Activated naive CD4-positive, alpha-beta T cell (primary cell): ENCODE measurements at regions not wholly inside any gene's neighbourhood (a gene's known extent, or its start where the extent isn't known, plus 50 kb on each side); places are given as distances from the start of the nearest gene placed in this dataset.

ENCODE experiments used
- DNase-seq, 4 experiments: peaks; one replicate each; lab custom pipeline; 2025; lab: John Stamatoyannopoulos, UW

- DNase-seq = no peak
Observed at GRCh38 chr1:193794239-193794638, 607.8 kb upstream of the B3GALT2 start.

GRCh38 chr1:193791746-193792145, 605.3 kb upstream of the B3GALT2 start:
- DNase-seq = no peak

- DNase-seq = no peak
Observed at GRCh38 chr1:193787061-193787460, 600.6 kb upstream of the B3GALT2 start.

- DNase-seq = no peak
Observed at GRCh38 chr1:193785850-193786420, 599.5 kb upstream of the B3GALT2 start.

- no peak for DNase-seq
Observed at GRCh38 chr1:193774536-193775323, 588.3 kb upstream of the B3GALT2 start.

DNA sequence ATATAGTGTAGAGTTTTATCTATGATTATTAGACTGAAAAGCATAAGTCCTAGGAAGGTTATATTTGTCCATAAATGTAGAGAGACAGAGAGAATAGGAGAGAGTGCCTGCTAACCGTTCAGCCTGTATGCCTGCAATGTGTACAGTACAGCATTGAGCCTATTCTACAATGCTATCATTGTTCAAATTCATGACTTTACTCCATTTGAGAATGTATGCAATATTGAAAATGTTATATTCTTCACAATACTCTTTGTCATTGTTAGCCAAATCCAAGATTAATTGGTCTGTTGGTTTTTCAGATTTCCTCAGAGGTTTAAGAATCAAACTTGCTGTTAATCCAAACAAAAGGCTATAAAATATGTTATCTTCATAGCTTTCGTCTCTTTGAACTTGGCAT, 585.2 kb upstream of the B3GALT2 start:
- DNase-seq = no peak

DNA sequence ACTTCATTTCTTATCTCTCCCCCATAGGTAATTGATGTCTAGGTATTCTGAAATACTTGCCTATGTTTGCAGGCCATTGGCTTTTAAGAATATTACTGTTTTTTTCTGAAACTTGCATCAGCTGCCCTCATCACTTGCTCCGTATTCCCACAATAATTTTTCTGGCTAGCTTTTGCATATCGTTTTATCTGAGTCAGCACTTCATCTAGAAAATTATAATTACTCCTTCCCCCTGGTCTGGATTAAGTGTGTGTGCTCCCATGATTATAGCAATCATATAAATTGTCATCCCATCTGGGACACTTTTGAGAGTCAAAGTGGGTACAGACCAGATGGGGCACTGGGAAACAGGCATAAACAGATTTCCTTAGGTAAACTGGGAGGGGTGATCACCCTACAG, 583.2 kb upstream of the B3GALT2 start:
- no peak for DNase-seq

DNA sequence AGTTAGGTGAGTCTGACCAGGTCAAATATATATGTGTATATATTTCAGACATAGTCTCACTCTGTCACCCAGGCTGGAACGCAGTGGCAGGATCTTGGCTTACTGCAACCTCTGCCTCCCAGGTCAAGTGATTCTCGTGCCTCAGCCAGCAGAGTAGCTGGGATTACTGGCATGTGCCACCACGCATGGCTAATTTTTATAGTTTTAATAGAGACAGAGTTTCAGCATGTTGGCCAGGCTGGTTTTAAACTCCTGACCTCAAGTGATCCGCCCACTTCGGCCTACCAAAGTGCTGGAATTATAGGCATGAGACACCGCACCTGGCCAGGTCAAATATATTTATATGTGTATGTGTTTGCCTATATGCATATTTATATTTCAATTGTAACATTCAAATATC, 581.5 kb upstream of the B3GALT2 start:
- no peak for DNase-seq

DNA sequence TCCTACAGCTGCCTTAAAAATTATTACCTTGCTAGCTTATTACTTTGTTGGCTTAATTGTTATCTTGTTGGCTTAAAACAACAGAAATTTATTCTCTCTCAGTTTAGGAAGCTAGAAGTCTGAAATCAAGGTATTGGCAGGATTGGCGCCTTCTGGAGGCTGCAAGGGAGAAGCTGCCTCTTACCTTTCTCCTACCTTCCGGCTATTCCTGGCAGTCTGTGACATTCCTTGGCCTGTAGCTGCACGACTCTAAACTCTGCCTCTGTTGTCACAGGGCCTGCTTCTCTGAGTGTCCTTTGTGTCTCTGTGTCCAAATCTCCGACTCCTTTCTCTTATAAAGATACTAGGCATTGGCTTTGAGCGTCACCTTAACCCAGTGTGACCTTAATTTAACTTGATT, 579.9 kb upstream of the B3GALT2 start:
- DNase-seq = no peak

DNA sequence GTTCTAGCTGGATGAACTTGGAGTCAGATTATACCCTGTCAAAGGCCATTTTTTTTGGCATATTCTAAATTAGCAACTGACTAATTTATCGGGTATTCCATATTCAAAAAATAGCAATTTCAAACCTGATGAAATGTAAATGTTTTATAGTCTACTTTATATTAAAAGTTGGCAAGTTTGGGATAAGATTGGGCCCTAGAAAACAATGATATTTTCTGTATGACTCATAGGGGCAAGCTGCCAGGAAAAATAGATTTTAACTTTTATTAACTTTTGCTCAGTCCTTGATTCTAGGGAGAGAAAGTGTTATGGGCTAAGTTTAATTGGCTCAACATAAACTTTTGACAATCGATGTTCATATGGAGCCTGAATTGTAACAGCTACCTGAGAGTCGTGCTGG, 576.9 kb upstream of the B3GALT2 start:
- no peak for DNase-seq

DNA sequence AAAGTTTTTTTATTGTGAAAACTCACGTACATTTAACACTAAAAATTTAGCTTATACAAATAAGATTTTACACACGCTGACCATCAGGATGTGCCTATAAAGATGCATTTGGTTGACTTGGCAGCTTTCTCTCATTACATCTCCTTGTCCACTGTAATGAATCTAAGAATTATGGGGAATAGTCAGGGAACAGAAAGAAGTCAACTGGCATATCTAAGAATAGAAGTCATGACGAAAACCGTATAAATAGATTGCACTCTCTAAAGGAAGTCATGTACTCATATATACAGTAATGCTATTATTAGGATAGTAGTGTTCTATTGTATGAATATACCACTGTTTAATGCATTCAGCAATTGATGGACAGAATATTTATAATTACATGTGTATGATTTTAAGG, 575.8 kb upstream of the B3GALT2 start:
- DNase-seq = no peak

DNA sequence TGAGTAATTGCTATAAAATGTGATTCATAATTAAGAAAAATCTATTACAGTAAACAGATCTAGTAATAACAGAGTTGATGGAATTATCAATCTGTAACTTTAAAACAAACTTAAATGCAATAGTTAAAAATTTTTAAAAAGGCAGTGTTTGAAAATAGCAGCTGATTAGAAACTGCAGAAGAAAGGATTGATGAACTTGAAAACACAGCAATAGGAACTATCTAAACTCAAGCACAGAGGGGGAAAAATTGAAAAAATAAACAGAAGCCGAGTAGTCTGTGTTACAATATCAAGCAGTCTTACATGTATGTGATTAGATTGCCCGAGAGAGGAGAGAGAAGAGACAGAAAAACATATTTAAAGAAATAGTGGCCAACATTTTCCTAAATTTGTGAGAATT, 569.0 kb upstream of the B3GALT2 start:
- DNase-seq = no peak

GRCh38 chr1:193754732-193755427, 568.5 kb upstream of the B3GALT2 start:
- DNase-seq = no peak

GRCh38 chr1:193754151-193754550, 567.7 kb upstream of the B3GALT2 start:
- no peak for DNase-seq

GRCh38 chr1:193753038-193753756, 566.8 kb upstream of the B3GALT2 start:
- DNase-seq = no peak

DNA sequence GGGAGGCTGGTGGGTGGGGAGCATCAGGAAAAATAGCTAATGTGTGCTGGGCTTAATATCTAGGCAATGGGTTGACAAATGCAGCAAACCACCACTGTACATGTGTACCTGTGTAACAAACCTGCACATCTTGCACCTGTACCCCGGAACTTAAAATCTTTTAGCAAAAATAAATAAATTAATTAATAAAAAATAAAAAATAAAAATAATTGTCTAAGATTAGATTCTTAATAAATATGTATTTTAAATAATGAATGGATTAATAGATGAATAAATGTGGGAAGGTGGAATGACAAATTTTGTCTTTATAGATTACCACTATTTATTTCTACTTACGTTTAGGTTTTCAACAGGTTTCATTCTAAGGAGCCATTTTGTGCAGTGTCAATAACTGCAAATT, 563.5 kb upstream of the B3GALT2 start:
- no peak for DNase-seq

DNA sequence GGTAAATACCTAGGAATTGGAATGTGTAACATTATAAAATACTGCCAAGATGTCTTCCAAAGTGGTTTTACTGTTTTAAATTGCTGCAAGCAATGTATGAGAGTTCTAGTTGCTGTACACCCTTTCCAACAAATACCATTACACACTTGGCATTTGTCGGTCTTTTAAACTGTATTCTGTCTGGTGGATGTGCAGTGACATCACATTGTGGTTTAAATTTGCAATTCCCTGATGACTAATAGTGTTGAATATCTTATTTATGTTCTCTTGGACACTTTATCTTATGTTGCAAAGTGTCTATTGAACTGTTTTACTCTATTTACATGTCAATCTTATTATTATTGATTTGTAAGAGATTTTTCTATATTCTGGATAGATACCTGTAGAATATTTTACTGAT, 561.2 kb upstream of the B3GALT2 start:
- no peak for DNase-seq

DNA sequence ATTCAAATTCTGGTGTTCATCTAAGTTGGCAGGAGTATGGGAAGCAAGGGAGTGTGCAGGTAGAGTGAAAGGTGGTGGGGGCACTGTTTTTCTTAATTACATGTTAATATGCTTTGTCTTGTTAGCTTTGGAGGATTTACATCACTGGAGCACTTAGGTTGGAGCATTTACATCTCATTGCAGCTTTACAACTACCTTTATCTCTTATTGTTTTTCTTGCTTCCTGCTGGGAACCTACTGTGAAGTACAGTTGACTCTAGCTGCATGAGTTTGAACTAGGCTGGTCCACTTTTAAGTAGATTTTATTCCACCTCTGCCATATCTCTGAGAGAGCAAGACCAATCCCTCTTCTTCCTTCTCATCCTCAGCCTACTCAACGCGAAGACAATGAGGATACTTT, 554.8 kb upstream of the B3GALT2 start:
- no peak for DNase-seq

DNA sequence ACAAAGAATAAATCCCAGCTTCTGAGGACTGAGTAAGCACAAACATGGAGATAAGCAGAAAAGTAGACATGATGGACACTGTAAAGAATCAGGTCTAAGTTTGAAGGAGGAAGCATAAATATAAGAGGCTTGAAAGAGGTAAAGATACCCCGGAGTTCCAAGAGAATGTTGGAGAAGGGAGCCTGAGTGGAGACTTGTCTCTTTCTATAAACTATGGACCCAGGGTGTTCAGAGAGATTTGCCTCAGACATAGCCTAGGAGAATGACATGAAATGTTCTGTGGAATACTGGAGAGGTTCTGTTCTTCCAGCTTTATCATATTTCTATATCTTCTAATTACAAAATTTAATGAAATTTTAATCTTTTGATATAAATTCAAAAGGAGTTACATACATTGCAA, 554.3 kb upstream of the B3GALT2 start:
- DNase-seq = no peak

- DNase-seq = no peak
Observed at GRCh38 chr1:193736507-193736906, 550.1 kb upstream of the B3GALT2 start.

GRCh38 chr1:193733674-193734073, 547.3 kb upstream of the B3GALT2 start:
- no peak for DNase-seq

DNA sequence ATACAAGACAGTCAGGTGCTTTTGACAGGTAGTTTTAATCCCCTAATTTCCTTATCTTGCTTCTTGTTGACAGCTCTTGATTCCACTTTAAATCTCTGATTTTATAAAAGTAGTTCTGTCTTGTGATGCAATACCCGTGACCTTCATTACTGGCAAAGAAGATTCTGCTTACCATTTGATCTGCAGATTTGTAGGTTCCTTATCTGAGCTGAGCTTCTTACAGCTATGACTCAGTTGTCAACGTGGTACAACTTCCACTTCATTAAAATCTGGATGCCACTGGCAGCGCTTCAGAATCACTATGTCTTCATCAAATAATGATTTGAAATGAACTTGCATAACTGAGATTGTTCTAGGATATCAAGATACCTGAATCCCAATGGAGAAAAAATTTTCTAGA, 543.6 kb upstream of the B3GALT2 start:
- DNase-seq = no peak

DNA sequence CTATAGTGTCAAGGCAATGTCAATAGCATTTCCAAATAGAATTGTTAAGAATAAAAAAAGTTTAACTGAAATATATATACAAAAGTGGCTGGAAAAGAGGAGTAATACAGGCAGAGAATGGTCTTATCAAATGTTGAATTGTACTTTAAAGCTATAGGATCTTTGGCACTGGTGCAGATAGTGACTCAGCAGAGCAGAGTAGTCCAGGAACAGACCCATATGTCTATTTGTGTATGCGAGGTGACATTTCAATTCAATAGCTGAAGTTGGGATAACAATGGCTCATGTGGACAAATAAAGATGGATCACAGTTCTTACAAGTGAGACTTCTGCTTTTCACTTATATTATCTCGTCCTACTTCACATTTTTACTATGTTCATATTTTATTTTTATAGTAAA, 543.0 kb upstream of the B3GALT2 start:
- DNase-seq = no peak
